Lung microvascular endothelial cell (primary cell): ENCODE measurements at regions not wholly inside any gene's neighbourhood (a gene's known extent, or its start where the extent isn't known, plus 50 kb on each side); places are given as distances from the start of the nearest gene placed in this dataset.
"Not testable (repeated sequence)": the region's sequence is repeated elsewhere in the genome, so short reads cannot be mapped to it uniquely, and the experiment has no call there.

Source experiments
- DNase-seq, 2 donors: peaks; one replicate each; pipeline versions ENCODE4 v3.0.0 to v3.0.0-alpha.2; 2010; ENCODE audit warnings: low read depth in 2 of 2

DNA sequence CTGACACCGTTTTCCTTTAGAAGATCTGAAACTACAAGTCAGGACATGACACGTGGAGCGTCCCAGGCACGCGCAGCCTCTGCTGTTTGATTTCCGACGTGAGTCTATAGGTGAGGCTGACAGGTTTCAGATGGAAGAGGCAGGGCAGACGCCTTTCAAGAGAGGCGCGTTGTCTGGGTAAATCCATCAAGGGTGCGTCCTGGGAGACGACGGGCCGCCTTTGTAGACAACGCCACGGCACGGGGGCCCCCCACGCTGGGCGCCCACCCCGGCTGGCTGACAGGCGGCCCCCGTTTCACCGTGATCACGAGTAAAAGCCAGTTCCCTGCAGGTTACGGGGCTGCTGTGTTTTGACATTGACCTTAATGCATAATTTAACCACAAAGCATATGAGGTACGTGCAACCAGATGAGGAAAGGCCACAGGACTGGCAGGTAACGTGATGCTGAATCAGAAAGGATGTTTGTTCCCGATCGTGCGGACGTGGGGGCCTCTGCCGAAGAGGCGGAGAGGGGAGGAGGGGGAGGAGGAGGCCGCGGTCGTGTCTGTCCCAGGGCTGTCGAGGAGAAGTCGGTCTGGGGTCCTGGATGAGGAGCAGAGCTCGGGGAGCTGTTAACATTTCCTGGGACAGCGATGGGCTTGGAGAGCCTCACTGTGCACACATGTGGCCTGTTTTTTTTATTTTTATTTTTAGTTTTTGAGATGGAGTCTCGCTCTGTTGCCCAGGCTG, 51.1 kb upstream of the PPP2R3B start:
- no peak for DNase-seq

DNA sequence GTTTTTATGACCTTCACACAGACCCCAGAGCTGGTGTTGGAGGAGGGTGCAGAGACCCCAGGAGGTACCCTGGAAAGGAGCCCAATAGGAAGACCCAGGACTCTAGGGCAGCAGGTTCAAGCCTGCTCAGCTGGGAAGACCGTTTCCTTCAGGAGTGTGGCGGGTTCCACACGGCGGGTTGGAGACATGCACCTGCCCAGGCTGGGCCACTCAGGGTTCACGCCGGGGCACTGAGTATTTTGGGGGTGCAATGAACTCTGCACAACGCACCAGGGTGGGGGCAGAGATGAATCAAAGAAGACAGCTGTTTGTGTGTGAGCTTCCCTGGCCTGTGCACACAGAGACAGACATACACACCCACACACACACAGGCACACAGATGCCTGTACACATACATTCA, 52.5 kb upstream of the PPP2R3B start:
- no peak for DNase-seq

DNA sequence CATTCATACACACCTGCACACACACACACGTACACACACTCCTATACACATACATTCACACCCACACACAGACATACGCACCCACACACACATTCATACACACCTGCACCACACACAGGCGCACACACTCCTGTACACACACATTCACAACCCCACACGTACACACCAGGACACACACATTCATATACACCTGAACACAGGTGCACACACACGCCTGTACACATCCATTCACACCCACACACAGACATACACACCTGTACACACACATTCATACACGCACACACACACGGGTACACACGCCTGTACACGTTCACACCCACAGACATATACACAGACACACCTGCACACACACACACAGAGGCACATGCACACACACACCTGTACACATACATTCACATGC, 53.0 kb upstream of the PPP2R3B start:
- no peak for DNase-seq

DNA sequence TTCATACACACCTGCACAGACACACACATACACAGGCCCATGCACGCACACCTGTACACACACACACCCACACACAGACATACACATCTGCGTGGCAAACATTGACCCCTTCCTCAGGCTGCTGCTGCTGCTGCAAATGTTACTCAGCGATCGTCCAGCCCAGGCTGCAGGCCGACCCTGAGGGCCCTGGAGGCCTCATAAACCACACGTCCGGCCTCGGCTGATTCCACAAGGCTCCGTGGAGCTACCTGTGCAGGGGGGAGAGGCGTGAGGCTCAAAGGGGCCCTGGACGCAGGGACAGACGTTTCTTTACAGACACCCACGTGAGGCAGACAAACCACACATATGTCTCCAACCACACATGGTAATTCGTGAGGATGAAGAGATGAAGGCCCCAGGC, 53.9 kb upstream of the PPP2R3B start:
- DNase-seq, result no peak

DNA sequence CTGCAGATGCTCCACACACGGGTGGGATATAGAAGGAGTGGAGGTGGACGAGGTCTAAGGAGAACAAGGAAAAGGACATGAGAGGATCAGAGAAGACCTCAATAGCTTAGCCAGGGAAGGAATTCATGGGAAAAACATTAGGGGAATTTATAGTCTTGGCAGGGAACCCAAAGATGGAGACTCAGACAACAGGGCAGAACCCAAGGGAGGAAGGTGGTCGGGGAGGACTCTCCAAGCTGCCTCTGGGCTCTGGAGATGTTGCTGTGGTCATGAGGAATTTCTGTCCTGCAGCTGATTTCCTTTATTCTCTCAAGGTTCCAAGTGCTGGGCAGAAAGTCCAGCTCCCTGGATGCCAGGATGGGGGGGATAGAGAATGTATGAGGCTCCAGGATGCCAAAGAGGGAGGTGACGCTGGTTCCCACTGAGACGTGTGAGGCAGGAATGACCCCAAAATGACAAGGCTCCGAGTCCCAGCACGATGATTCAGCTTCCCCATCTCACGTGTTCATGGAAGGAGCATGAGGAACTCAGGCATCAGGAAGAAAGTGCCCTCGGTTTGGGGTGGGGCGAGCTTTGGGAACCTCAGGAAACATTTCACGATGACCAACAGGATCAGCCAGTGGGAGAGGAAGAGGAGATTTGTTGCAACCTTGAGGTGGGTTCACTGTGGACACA, 57.0 kb upstream of the PPP2R3B start:
- DNase-seq, result no peak

DNA sequence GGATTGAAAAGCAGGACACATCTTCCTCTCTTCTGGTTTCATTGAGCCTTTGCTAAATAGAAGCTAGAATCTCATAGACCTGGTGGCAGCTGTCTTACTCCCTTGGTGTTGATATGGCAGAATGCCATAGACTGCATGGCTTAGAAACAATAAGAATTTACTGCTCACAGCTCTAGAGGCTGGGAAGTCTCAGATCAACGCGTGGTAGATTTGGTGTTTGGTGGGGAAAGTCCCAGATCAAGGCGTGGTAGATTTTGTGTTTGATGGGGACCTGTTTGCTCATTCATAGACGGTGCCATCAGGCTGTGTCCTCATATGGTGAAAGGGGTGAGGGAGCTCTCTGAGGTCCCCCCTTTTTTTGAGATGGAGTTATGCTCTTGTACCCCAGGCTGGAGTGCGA, 57.6 kb upstream of the PPP2R3B start:
- no peak for DNase-seq

DNA sequence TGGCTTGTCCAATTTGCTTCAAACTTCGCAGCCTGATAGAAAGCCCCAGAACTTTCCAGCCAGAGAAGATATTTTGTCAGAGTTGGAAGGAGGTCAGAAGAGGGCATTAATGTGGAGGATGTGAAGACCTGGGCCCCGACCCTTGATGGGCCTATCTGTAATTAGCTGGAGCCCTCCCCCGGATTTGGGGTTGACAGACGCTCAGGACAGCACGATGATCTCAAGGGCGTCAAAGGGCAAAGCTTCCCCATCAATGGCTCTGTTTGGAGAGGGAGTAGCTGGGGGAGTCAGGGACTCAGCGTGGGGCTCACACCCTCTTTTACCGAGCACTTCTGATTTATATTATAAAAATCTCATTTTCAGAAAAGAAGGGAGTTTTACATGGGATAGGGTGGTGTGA, 59.0 kb upstream of the PPP2R3B start:
- no peak for DNase-seq

DNA sequence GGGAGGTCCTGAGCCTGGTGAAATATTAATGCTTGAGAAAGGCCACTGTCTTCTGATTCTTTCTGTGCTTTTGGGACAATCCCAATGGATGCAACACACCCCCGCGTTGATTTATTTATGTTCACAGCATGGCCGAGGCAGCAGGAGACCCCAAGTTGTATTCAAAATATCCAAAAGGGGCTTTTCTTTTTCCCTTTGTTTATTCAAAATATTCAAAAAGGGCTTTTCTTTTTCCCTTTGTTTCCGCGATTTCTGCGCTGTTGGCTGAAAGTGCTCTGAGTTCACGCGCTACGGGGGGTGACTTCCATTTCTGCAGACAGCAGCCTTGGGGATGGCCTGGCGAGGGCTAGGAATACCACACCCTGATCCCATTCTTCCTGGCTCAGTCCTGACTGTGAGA, 59.5 kb upstream of the PPP2R3B start:
- no peak for DNase-seq

DNA sequence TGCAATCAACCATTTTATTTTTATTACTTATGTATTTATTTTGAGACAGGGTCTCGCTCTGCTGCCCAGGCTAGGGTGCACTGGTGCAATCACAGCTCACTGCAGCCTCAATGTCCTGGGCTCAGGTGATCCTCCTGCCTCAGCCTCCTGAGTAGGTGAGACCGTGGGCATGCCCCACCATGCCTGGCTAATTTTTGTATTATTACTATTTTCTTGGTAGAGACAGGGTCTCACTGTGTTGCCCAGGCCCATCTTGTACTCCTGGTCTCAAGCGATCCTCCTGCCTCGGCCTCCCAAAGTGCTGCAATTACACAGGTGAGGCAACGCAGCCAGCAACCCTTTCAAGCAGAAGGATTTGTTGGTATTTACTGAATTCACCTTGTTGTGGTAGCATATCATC, 60.3 kb upstream of the PPP2R3B start:
- no peak for DNase-seq

DNA sequence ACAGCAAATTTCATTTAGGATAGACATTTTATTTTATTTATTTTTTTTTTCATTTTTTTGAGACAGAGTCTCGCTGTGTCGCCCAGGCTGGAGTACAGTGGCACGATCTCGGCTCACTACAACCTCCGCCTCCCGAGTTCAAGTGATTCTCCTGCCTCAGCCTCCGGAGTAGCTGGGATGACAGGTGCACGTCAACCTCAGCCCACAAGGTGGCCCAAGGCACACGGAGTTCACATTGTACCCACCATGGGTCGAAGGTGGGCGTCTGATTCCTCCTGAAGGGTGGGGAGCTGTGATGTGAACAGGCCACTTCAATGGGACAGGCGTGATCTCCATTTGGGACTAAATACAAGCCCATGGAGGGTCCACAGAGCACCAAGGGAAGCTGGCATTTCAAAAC, 65.0 kb upstream of the PPP2R3B start:
- not testable (repeated sequence) for DNase-seq

DNA sequence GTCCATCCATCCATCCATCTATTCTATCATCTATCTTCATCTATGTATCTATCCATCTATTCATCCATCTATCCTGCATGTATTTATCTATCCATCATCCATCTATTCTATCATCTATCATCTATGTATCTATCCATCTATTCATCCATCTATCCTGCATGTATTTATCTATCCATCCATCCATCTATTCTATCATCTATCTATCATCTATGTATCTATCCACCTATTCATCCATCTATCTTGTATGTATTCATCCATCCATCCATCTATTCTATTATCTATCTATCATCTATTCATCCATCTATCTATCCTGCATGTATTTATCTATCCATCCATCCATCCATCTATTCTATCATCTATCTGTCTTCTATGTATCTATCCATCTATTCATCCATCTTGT, 65.9 kb upstream of the PPP2R3B start:
- DNase-seq, result no peak

DNA sequence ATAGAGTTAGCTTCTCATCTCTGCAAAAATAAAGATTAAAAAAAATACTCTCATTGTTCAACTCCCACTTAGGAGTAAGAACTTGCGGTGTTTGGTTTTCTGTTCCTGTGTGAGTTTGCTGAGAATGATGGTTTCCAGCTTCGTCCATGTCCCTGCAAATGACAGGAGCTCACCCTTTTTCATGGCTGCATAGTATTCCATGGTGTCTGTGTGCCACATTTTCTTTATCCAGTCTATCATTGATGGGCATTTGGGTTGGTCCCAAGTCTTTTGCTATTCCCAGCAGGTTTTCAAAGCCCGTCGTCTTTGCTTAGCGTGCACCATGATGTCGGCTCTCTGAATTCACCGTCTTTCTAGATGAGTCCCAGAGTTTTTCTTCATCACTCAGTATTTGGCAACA, 67.8 kb upstream of the PPP2R3B start:
- not testable (repeated sequence) for DNase-seq

DNA sequence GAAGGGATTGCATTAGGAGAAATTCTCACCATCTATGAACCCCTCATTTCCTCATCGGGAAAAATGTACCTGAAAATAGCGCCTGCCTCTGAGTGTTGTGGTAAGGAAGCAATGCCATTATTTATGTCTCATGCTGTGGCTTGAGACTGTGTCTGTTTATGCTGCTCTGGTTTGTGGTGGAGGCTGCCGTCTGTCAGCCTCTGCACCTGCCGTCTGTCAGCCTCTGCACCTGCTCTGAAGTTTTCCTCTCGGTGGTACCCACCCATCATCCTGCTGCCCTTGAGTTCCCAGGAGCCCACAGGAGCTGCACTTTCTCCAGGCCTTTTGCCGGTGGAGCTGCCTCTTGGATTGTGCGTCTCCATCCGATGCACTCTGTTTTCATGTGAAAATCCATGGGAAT, 68.5 kb upstream of the PPP2R3B start:
- no peak for DNase-seq

DNA sequence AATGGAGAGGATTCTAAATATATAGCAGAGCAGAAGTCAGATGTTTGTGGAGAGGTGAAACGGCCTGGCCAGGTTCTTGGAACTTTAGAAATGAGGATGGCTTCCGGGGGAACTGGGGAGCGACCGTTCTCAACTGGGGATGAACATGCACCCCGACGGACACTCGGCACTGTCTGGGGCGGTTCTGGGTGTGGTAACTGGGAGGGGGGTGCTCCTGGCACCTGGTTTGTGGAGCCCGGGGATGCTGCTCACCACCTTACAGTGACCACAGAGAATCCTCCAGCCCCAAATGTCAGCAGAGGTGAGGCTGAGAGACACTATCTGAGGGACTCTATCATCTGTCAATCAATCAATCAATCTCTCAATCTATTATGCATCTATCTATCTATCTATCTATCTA, 69.0 kb upstream of the PPP2R3B start:
- no peak for DNase-seq

DNA sequence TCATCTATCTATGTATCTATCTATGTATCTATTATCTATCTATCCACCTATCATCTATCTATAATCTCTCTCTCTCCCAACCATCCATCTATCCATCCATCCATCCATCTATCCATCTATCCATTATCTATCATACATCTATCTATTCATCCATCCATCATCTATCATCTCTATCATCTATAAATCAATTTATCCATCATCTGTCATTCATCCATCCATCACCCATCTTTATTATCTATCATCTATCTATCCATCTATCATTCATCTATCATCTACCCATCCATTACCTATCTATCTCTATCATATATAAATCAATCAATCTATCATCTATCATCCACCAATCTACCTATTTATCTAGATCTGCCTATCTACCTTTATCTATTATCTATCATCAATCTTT, 69.4 kb upstream of the PPP2R3B start:
- no peak for DNase-seq

DNA sequence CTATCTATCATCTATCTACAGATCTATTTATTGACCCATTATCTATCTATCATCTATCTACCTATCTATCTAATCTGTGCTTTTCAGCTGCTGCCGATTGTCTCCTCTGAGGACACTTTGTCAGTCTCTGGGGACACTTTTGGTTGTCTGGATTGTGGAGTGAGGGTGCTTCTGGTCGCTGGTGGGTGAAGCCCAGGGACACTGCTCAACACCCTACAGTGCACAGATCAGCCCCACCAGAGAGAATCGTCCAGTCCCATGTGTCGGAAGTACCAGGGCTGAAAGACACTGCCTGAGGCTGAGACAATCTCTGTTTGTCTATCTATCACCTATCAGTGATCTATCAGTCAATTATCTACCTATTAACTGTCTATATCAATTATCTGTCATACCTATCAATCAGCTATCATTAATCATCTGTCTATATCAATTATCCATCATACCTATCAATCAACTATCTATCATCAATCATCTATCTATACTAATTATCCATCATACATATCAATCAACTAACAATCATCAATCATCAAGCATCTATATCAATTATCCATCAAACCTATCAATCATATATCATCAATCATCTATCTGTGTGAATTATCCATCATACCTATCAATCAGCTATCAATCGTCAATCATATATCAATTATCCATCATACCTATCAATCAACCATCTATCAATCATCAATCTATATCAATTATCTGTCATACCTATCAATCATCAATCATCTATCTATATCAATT, 70.0 kb upstream of the PPP2R3B start:
- no peak for DNase-seq

DNA sequence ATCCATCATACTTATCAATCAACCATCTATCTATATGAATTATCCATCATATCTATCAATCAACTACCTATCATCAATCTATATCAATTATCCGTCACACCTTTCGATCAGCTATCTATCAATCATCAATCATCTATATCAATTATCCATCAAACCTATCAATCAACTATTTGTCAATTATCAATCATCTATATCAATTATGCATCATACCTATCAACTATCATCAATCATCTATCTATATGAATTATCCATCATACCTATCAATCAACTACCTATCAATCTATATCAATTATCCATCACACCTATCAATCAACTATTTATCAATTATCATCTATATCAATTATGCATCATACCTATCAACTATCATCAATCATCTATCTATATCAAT, 70.6 kb upstream of the PPP2R3B start:
- no peak for DNase-seq

DNA sequence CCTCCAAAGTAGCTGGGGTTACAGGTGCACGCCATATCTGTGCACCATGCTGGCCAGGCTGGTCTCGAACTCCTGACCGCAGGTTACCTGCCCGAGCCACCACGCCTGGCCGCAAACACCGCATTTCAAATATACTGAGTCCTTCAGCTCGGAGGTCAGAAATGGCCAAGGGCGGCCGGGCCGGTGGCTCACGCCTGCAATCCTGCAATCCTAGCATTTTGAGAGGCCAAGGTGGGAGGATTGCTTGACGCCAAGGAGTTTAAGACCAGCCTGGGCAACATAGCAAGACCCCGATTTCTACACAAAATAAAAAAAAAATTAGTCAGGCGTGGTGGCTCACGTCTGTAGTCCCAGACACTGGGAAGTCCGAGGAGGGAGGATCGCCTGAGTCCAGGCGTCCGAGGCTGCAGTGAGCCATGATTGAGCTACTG, 71.9 kb upstream of the PPP2R3B start:
- DNase-seq, result no peak

DNA sequence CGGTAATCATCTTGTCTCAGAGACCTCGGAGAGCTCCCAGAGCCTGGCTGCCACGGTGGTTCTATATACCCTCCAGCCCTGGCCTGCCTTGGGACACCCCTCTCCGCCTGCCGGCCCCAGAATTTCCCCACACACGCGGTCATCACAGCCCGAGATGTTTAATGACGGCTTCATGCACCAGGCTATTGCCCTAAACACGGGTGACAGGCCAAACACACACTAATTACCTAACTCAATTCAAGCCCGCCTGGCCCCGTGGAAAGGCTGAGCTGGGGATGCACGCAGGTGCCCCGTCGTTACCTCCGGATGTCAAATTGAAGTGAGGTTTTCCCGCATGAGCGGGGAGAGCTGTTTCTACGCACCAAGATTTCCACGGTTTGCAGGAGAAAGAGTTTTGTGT, 72.9 kb upstream of the PPP2R3B start:
- DNase-seq, result no peak

DNA sequence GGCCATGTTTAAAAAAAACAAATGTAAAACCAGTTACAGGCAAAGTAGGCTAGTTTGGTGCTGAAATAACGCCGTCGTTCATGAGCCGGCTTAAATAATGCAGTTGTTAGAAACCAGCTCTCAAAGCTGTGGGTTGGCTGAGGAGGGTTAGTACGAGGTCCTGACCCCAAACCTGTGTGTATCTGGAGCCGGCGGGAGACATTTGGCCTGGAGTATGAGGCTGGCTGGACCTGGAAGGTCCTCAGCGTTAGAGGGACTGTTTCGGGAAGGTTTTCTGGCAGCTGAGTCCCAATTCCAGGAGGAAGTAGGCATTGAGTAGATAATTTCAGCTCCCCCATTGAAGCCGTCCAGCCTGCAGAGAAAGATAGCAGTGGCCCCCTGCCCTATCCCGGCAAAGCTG, 73.4 kb upstream of the PPP2R3B start:
- no peak for DNase-seq

DNA sequence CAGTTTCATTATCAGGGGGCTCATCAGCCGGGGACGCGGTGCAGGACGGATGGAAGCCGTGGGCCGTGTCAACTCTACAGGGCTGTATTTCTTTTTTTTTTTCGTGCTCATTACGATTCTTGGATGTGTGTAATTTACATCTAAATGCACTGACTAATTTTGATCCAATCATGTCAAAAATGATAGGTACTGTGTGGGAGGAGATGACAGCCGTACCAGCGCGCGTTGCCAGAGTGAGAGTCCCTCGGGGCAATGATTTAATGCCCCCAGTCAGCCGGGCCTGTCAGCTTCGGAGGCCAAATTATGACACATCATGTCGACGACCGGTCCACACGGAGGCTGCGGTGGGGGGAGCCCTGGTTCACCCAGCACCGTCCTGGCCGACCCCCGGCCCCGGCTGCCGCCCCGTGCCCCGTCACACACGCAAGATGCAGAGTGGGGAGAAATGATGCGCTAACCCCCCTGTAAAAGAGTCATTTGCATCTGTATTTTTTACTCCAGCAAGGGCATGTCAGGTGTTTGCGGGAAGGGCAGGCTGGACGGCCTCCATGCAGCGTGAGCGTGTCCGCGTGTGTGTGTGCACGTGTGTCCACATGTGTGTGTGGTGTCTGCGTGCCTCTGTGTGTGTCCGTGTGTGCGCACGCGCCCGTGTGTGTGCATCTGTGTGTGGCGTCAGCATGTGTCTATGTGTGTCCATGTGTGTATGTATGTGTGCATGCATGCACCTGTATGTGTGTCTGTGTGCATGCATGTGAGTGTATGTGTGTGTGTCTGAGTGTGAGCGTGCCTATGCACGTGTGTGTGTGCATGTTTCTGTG, 74.3 kb upstream of the PPP2R3B start:
- DNase-seq, result no peak

DNA sequence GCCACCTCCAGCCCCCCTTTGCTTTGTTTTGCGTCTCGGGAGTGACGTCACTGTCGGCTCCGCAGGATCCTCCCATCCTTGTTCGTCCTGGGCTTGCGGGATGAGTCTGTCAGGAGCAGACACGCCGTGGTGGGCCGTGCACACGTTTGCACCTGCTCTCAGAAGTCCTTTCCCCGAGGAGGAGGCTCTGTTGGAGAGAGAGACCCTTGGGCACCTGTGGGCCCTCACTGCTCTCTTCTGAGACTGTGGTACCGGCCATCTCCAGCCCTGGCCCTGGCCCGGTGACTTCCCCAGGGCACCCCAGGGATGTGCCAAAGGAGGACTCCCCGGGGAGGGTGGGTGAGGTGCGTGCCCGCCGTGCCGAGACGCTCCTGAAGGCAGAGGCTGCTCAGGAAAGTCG, 76.1 kb upstream of the PPP2R3B start:
- no peak for DNase-seq
